ENCODE measurements at regions not wholly inside any gene's neighbourhood (a gene's known extent, or its start where the extent isn't known, plus 50 kb on each side); places are given as distances from the start of the nearest gene placed in this dataset.
"Not testable (repeated sequence)": the region's sequence is repeated elsewhere in the genome, so short reads cannot be mapped to it uniquely, and the experiment has no call there.

- DNase-seq (ENCODE audit: low spot score), result no peak
Measured at GRCh38 chr3:34056951-34057390, 258.5 kb downstream of the PDCD6IP start.

- DNase-seq (ENCODE audit: low spot score), result not testable (repeated sequence)
Measured at GRCh38 chr3:34060995-34061394, 262.6 kb downstream of the PDCD6IP start.

- no peak for DNase-seq (ENCODE audit: low spot score)
Measured at GRCh38 chr3:34065901-34066300, 267.5 kb downstream of the PDCD6IP start.

GRCh38 chr3:34066328-34066727 lies 267.9 kb downstream of the PDCD6IP start:
- DNase-seq (ENCODE audit: low spot score), result no peak

GRCh38 chr3:34066999-34067398 lies 268.6 kb downstream of the PDCD6IP start:
- no peak for DNase-seq (ENCODE audit: low spot score)

GRCh38 chr3:34067536-34068051 lies 269.2 kb downstream of the PDCD6IP start:
- no peak for DNase-seq (ENCODE audit: low spot score)

- DNase-seq (ENCODE audit: low spot score), result no peak
Measured at GRCh38 chr3:34068505-34068904, 270.1 kb downstream of the PDCD6IP start.

GRCh38 chr3:34070831-34071585 lies 272.6 kb downstream of the PDCD6IP start:
- no peak for DNase-seq (ENCODE audit: low spot score)

GRCh38 chr3:34072297-34072696 lies 273.9 kb downstream of the PDCD6IP start:
- no peak for DNase-seq (ENCODE audit: low spot score)

GRCh38 chr3:34073111-34073510 lies 274.7 kb downstream of the PDCD6IP start:
- no peak for DNase-seq (ENCODE audit: low spot score)

GRCh38 chr3:34073961-34074360 lies 275.5 kb downstream of the PDCD6IP start:
- DNase-seq (ENCODE audit: low spot score), result no peak

GRCh38 chr3:34075975-34076374 lies 277.5 kb downstream of the PDCD6IP start:
- no peak for DNase-seq (ENCODE audit: low spot score)

GRCh38 chr3:34077417-34078195 lies 279.2 kb downstream of the PDCD6IP start:
- no peak for DNase-seq (ENCODE audit: low spot score)

- no peak for DNase-seq (ENCODE audit: low spot score)
Measured at GRCh38 chr3:34078418-34078817, 280.0 kb downstream of the PDCD6IP start.

- not testable (repeated sequence) for DNase-seq (ENCODE audit: low spot score)
Measured at GRCh38 chr3:34079849-34080248, 281.4 kb downstream of the PDCD6IP start.

GRCh38 chr3:34090379-34090778 lies 291.9 kb downstream of the PDCD6IP start:
- not testable (repeated sequence) for DNase-seq (ENCODE audit: low spot score)

- DNase-seq (ENCODE audit: low spot score), result no peak
Measured at GRCh38 chr3:34090876-34091275, 292.4 kb downstream of the PDCD6IP start.

- not testable (repeated sequence) for DNase-seq (ENCODE audit: low spot score)
Measured at GRCh38 chr3:34094280-34094679, 295.9 kb downstream of the PDCD6IP start.

- no peak for DNase-seq (ENCODE audit: low spot score)
Measured at GRCh38 chr3:34102288-34102687, 303.9 kb downstream of the PDCD6IP start.

GRCh38 chr3:34106379-34106778 lies 307.9 kb downstream of the PDCD6IP start:
- DNase-seq (ENCODE audit: low spot score), result no peak

- no peak for DNase-seq (ENCODE audit: low spot score)
Measured at GRCh38 chr3:34106879-34107278, 308.4 kb downstream of the PDCD6IP start.

GRCh38 chr3:34107669-34108068 lies 309.2 kb downstream of the PDCD6IP start:
- no peak for DNase-seq (ENCODE audit: low spot score)

GRCh38 chr3:34109021-34109420 lies 310.6 kb downstream of the PDCD6IP start:
- no peak for DNase-seq (ENCODE audit: low spot score)
